ENCODE measurements at regions not wholly inside any gene's neighbourhood (a gene's known extent, or its start where the extent isn't known, plus 50 kb on each side); places are given as distances from the start of the nearest gene placed in this dataset.

GRCh38 chrX:45757272-45757671 is 556.6 kb upstream of the DIPK2B start:
- peaks cover 9% of the 10 kb centered on the region in 2 donors for H3K36me3 Mint-ChIP-seq
- peaks cover 0 to 13% (median 0%) of the 10 kb centered on the region in 3 donors for H3K27me3 Mint-ChIP-seq (ENCODE audit: low read depth in 3 of 3)
- WGBS (ENCODE audit: insufficient coverage): no CpG with 5 or more reads among the region's 2 CpGs
- no peak for TF ChIP-seq CTCF (IDR thresholded peaks at IDR 0.05)
- H3K27ac ChIP-seq (ENCODE audit: low read depth in 1 of 2, low read length in 2 of 2): no peak overlapping the region
- peak overlapping the region in 1 of 7 donors; percentile 91 for H3K27ac Mint-ChIP-seq
- H3K4me3 ChIP-seq (replicated peaks in 1 of 3; ENCODE audit: low read depth in 2 of 3, low read length in 3 of 3): no peak overlapping the region
- H3K4me1 ChIP-seq (ENCODE audit: control insufficient read depth in 1 of 2, insufficient read depth in 2 of 2, low read length in 2 of 2): peaks cover 83 to 95% of the 10 kb centered on the region in 2 donors
- peaks cover 58% of the 10 kb centered on the region for H3K4me1 Mint-ChIP-seq
- H4K20me1 ChIP-seq (ENCODE audit: insufficient read depth, low read length): no peaks in the 10 kb centered on the region
- H3K9me3 ChIP-seq (replicated peaks in 1 of 2; ENCODE audit: control insufficient read depth in 1 of 2, insufficient read depth in 1 of 2, low read length in 2 of 2): no peaks in the 10 kb centered on the region
- no peak overlapping the region for H3K9ac ChIP-seq (ENCODE audit: insufficient read depth, low read length, poor library complexity, severe bottlenecking)
- no peak overlapping the region for H2AFZ ChIP-seq (ENCODE audit: insufficient read depth, low read depth, low read length, poor library complexity, severe bottlenecking)
- H3K4me3 Mint-ChIP-seq: no peak overlapping the region
- no peaks in the 10 kb centered on the region for H3K36me3 ChIP-seq (replicated peaks in 1 of 2; ENCODE audit: control insufficient read depth in 1 of 2, insufficient read depth in 2 of 2, low read length in 2 of 2)
- H3K79me2 ChIP-seq (ENCODE audit: insufficient read depth, low read length): peaks cover 61% of the 10 kb centered on the region
- peaks cover 0 to 11% of the 10 kb centered on the region in 2 donors for H3K27me3 ChIP-seq (ENCODE audit: control insufficient read depth in 2 of 2, insufficient read depth in 2 of 2, low read length in 2 of 2)
- H3K9me3 Mint-ChIP-seq: peaks cover 0 to 2% (median 0%) of the 10 kb centered on the region in 7 donors
- intact Hi-C loops (cut with micrococcal nuclease): loop anchor here in 1 of 2 donors (10.0 kb wide), 1 partner anchor 48 kb away; no protein-coding TSS in a partner anchor
- DNase-seq: no peak
- no peak overlapping the region for H3K4me2 ChIP-seq (replicated peaks; ENCODE audit: extremely low read depth, low read length, poor library complexity, severe bottlenecking)

GRCh38 chrX:45756557-45756956 is 555.9 kb upstream of the DIPK2B start:
- H3K27ac ChIP-seq (ENCODE audit: low read depth in 1 of 2, low read length in 2 of 2): no peak overlapping the region
- intact Hi-C loops (cut with micrococcal nuclease): loop anchor here in 1 of 2 donors (10.0 kb wide), 1 partner anchor 48 kb away; no protein-coding TSS in a partner anchor
- no peak overlapping the region for H3K4me2 ChIP-seq (replicated peaks; ENCODE audit: extremely low read depth, low read length, poor library complexity, severe bottlenecking)
- H3K9me3 Mint-ChIP-seq: peaks cover 0 to 2% (median 0%) of the 10 kb centered on the region in 7 donors
- peaks cover 53% of the 10 kb centered on the region for H3K4me1 Mint-ChIP-seq
- no peaks in the 10 kb centered on the region for H4K20me1 ChIP-seq (ENCODE audit: insufficient read depth, low read length)
- peaks cover 60% of the 10 kb centered on the region for H3K79me2 ChIP-seq (ENCODE audit: insufficient read depth, low read length)
- no peak overlapping the region for H3K4me3 ChIP-seq (replicated peaks in 1 of 3; ENCODE audit: low read depth in 2 of 3, low read length in 3 of 3)
- H3K27ac Mint-ChIP-seq: no peak overlapping the region
- peaks cover 5 to 7% of the 10 kb centered on the region in 2 donors for H3K36me3 Mint-ChIP-seq
- H3K36me3 ChIP-seq (replicated peaks in 1 of 2; ENCODE audit: control insufficient read depth in 1 of 2, insufficient read depth in 2 of 2, low read length in 2 of 2): no peaks in the 10 kb centered on the region
- TF ChIP-seq CTCF (IDR thresholded peaks at IDR 0.05): no peak
- no peak overlapping the region for H3K4me3 Mint-ChIP-seq
- WGBS (ENCODE audit: insufficient coverage): no CpG with 5 or more reads among the region's 3 CpGs
- H3K4me1 ChIP-seq (ENCODE audit: control insufficient read depth in 1 of 2, insufficient read depth in 2 of 2, low read length in 2 of 2): peaks cover 78 to 89% of the 10 kb centered on the region in 2 donors
- H3K9me3 ChIP-seq (replicated peaks in 1 of 2; ENCODE audit: control insufficient read depth in 1 of 2, insufficient read depth in 1 of 2, low read length in 2 of 2): no peaks in the 10 kb centered on the region
- peaks cover 0 to 16% of the 10 kb centered on the region in 2 donors for H3K27me3 ChIP-seq (ENCODE audit: control insufficient read depth in 2 of 2, insufficient read depth in 2 of 2, low read length in 2 of 2)
- no peak overlapping the region for H2AFZ ChIP-seq (ENCODE audit: insufficient read depth, low read depth, low read length, poor library complexity, severe bottlenecking)
- no peak overlapping the region for H3K9ac ChIP-seq (ENCODE audit: insufficient read depth, low read length, poor library complexity, severe bottlenecking)
- DNase-seq: no peak
- peaks cover 0 to 7% (median 0%) of the 10 kb centered on the region in 3 donors for H3K27me3 Mint-ChIP-seq (ENCODE audit: low read depth in 3 of 3)
